IMR-90 (cell line): ENCODE measurements at regions not wholly inside any gene's neighbourhood (a gene's known extent, or its start where the extent isn't known, plus 50 kb on each side); places are given as distances from the start of the nearest gene placed in this dataset.

Experiments
- ATAC-seq: fragments of 200-7000 bp; cut with Tn5 transposase; 2 replicates; pipeline ENCODE4 v1.9.1; 2020; ENCODE audit warnings: low read depth, mild to moderate bottlenecking, moderate library complexity
- BruUV-seq: library from RNA; stranded (reverse); fragments of 400-500 nt; replicated peaks from 2 replicates; lab custom pipeline; 2021; lab: Mats Ljungman, UMichigan
- CTCF ChIA-PET: fragments of 300-600 bp; formaldehyde crosslinking; extraction: SDS; loops from one replicate; lab custom pipeline; 2021; ENCODE audit warnings: antibody characterized with exemption; lab: Yijun Ruan, JAX
- POLR2A ChIA-PET: fragments of 300-600 bp; sonication (Branson Sonifier 250); formaldehyde crosslinking; loops from one replicate; lab custom pipeline; 2022; ENCODE audit warnings: antibody characterized with exemption; ENCODE audit not compliant: unreplicated experiment; lab: Charles Lee
- DNase-seq: peaks from one replicate; pipeline ENCODE4 v3.0.0; 2013
- H2AFZ ChIP-seq: replicated peaks from 2 replicates; pipeline ENCODE3; 2013; ENCODE audit warnings: low read length, mild to moderate bottlenecking; ENCODE audit not compliant: poor library complexity
- H2AK5ac ChIP-seq: 2 replicates; pipeline ENCODE4 v1.6.1; 2013; ENCODE audit warnings: low read depth, low read length, inconsistent platforms
- H2AK9ac ChIP-seq: replicated peaks from 2 replicates; pipeline ENCODE3; 2013; ENCODE audit warnings: mild to moderate bottlenecking, low read depth, low read length, moderate library complexity; ENCODE audit not compliant: poor library complexity
- H2BK120ac ChIP-seq: 2 replicates; pipeline ENCODE4 v1.6.1; 2013; ENCODE audit warnings: low read depth, low read length, inconsistent platforms
- H2BK15ac ChIP-seq: 3 replicates; pipeline ENCODE4 v1.6.1; 2013; ENCODE audit warnings: low read depth, low read length, inconsistent platforms
- H2BK20ac ChIP-seq: 2 replicates; pipeline ENCODE4 v1.6.1; 2013; ENCODE audit warnings: low read depth, mild to moderate bottlenecking, inconsistent platforms, low read length, moderate library complexity
- H2BK5ac ChIP-seq: 2 replicates; pipeline ENCODE4 v1.6.1; 2013; ENCODE audit warnings: mild to moderate bottlenecking, low read depth, low read length, inconsistent platforms; ENCODE audit not compliant: poor library complexity, severe bottlenecking
- H3K14ac ChIP-seq: replicated peaks from 2 replicates; pipeline ENCODE4 v1.6.1; 2013; ENCODE audit warnings: low read depth, low read length, inconsistent platforms
- H3K18ac ChIP-seq: 2 replicates; pipeline ENCODE4 v1.6.1; 2013; ENCODE audit warnings: low read depth, low read length, control low read depth
- H3K23ac ChIP-seq: 2 replicates; pipeline ENCODE4 v1.6.1; 2013; ENCODE audit warnings: low read depth, low read length, inconsistent platforms
- H3K27ac ChIP-seq: 2 replicates; pipeline ENCODE4 v1.5.1; 2013; ENCODE audit warnings: mild to moderate bottlenecking, control low read depth, low read length; ENCODE audit not compliant: insufficient read depth
- H3K27me3 ChIP-seq: 2 replicates; pipeline ENCODE4 v1.6.1; 2013; ENCODE audit warnings: low read length; ENCODE audit not compliant: control insufficient read depth, insufficient read depth
- H3K36me3 ChIP-seq: 2 replicates; pipeline ENCODE4 v1.6.1; 2013; ENCODE audit warnings: low read length, mixed read lengths; ENCODE audit not compliant: control insufficient read depth, insufficient read depth
- H3K4ac ChIP-seq: 2 replicates; pipeline ENCODE4 v1.6.1; 2013; ENCODE audit warnings: low read depth, low read length, inconsistent platforms
- H3K4me1 ChIP-seq: 2 replicates; pipeline ENCODE4 v1.6.1; 2013; ENCODE audit warnings: low read length, mixed read lengths; ENCODE audit not compliant: control insufficient read depth, insufficient read depth
- H3K4me2 ChIP-seq: 2 replicates; pipeline ENCODE4 v1.6.1; 2013; ENCODE audit warnings: low read depth, mild to moderate bottlenecking, control low read depth, low read length, moderate library complexity
- H3K4me3 ChIP-seq: 2 replicates; pipeline ENCODE4 v1.5.1; 2013; ENCODE audit warnings: low read depth, mild to moderate bottlenecking, control low read depth, low read length, moderate library complexity; ENCODE audit not compliant: insufficient read depth
- H3K56ac ChIP-seq: 2 replicates; pipeline ENCODE4 v1.6.1; 2013; ENCODE audit warnings: low read length, inconsistent platforms; ENCODE audit not compliant: insufficient read depth; ENCODE audit errors: extremely low read depth
- H3K79me1 ChIP-seq, 2 experiments: 2 replicates each; pipeline ENCODE4 v1.6.1; 2013; ENCODE audit warnings: low read length in 2 of 2, inconsistent platforms in 1 of 2, low read depth in 1 of 2
- H3K9ac ChIP-seq: 2 replicates; pipeline ENCODE4 v1.6.1; 2013; ENCODE audit warnings: low read depth, low read length, control low read depth
- H3K9me1 ChIP-seq: 2 replicates; pipeline ENCODE4 v1.6.1; 2013; ENCODE audit warnings: low read length, inconsistent platforms; ENCODE audit not compliant: insufficient read depth
- H3K9me3 ChIP-seq: 2 replicates; pipeline ENCODE4 v1.6.1; 2013; ENCODE audit warnings: low read length; ENCODE audit not compliant: control insufficient read depth, insufficient read depth
- H4K20me1 ChIP-seq: 2 replicates; pipeline ENCODE4 v1.6.1; 2013; ENCODE audit warnings: low read length, inconsistent platforms; ENCODE audit not compliant: insufficient read depth
- H4K5ac ChIP-seq: 2 replicates; pipeline ENCODE4 v1.6.1; 2013; ENCODE audit warnings: mild to moderate bottlenecking, low read depth, low read length, control low read depth
- H4K8ac ChIP-seq, 2 experiments: 2 replicates each; pipeline ENCODE4 v1.6.1; 2013; ENCODE audit warnings: low read depth in 2 of 2, low read length in 2 of 2, control low read depth in 1 of 2, inconsistent platforms in 1 of 2
- H4K91ac ChIP-seq: 2 replicates; pipeline ENCODE4 v1.6.1; 2013; ENCODE audit warnings: low read depth, low read length, inconsistent platforms; ENCODE audit not compliant: insufficient read depth
- BHLHE40 ChIP-seq: fragments of 150-350 bp; IDR thresholded peaks from 2 replicates; pipeline ENCODE4 v1.6.1; 2016; ENCODE audit warnings: mild to moderate bottlenecking, low read depth, low read length
- CEBPB ChIP-seq: IDR thresholded peaks from 2 replicates; pipeline ENCODE4 v1.6.1; 2012; ENCODE audit warnings: low read depth, low read length, improper control_type of control experiment
- CHD1 ChIP-seq: IDR thresholded peaks from 2 replicates; pipeline ENCODE4 v1.6.1; 2012; ENCODE audit warnings: low read depth, low read length, improper control_type of control experiment
- FOS ChIP-seq: fragments of 150-350 bp; IDR thresholded peaks from 2 replicates; pipeline ENCODE4 v1.6.1; 2016; ENCODE audit warnings: low read depth, low read length
- MAFK ChIP-seq: IDR thresholded peaks from 2 replicates; pipeline ENCODE4 v1.6.1; 2012; ENCODE audit warnings: low read depth, low read length, improper control_type of control experiment
- MAZ ChIP-seq: IDR thresholded peaks from 2 replicates; pipeline ENCODE4 v1.6.1; 2012; ENCODE audit warnings: low read depth, mild to moderate bottlenecking, low read length, improper control_type of control experiment, moderate library complexity, borderline replicate concordance
- MXI1 ChIP-seq: IDR thresholded peaks from 2 replicates; pipeline ENCODE4 v1.6.1; 2012; ENCODE audit warnings: low read depth, mild to moderate bottlenecking, low read length, moderate library complexity, borderline replicate concordance
- NFE2L2 ChIP-seq: fragments of 150-350 bp; IDR thresholded peaks from 2 replicates; pipeline ENCODE4 v1.6.1; 2016; ENCODE audit warnings: low read depth, mild to moderate bottlenecking, low read length
- POLR2A ChIP-seq: IDR thresholded peaks from 2 replicates; pipeline ENCODE4 v1.6.1; 2012; ENCODE audit warnings: mild to moderate bottlenecking, low read depth, low read length
- RAD21 ChIP-seq: IDR thresholded peaks from 2 replicates; pipeline ENCODE4 v1.6.1; 2012; ENCODE audit warnings: low read length, improper control_type of control experiment
- RCOR1 ChIP-seq: IDR thresholded peaks from 2 replicates; pipeline ENCODE4 v1.6.1; 2012; ENCODE audit warnings: mild to moderate bottlenecking, low read length, improper control_type of control experiment; ENCODE audit not compliant: insufficient replicate concordance
- RFX5 ChIP-seq: IDR thresholded peaks from 2 replicates; pipeline ENCODE4 v1.8.0; 2012; ENCODE audit warnings: low read depth, mild to moderate bottlenecking, low read length, moderate library complexity
- SMC3 ChIP-seq: fragments of 150-350 bp; IDR thresholded peaks from 2 replicates; pipeline ENCODE4 v1.6.1; 2016; ENCODE audit warnings: low read depth, mild to moderate bottlenecking, antibody characterized with exemption, low read length, moderate library complexity
- WGBS, 2 experiments: methylation state at CpG; one replicate each; pipeline versions ENCODE4 v1.1.5 to v1.1.7; 2013; ENCODE audit warnings: missing lambda C conversion rate in 2 of 2; ENCODE audit not compliant: insufficient read length in 1 of 2; ENCODE audit errors: extremely low coverage in 2 of 2; 5-methylcytosine and 5-hydroxymethylcytosine counted together
- dilution Hi-C: fragments of 300-500 bp; cut with HindIII; formaldehyde crosslinking; loops from one replicate; pipeline ENCODE4 v1.14.3; 2018; ENCODE audit warnings: low sequenced_read_pairs; ENCODE audit not compliant: unreplicated experiment
- in situ Hi-C: fragments of 300-500 bp; cut with MboI; formaldehyde crosslinking; loops from 3 replicates; pipeline ENCODE4 v1.14.3; 2019; ENCODE audit warnings: low sequenced_read_pairs, inconsistent platforms, mixed read lengths
- intact Hi-C: fragments of 100-400 bp; cut with micrococcal nuclease; formaldehyde crosslinking; loops from 2 replicates; pipeline ENCODE4 v1.10.0; 2022
- TF ChIP-seq, protein P1 (sequence below): conservative IDR thresholded peaks from 2 replicates; pipeline ENCODE4 v1.5.1; 2012; ENCODE audit warnings: mild to moderate bottlenecking, low read depth, low read length, improper control_type of control experiment
- TF ChIP-seq, protein P2 (sequence below): fragments of 150-350 bp; IDR thresholded peaks from 2 replicates; pipeline ENCODE4 v1.6.1; 2017; ENCODE audit warnings: mild to moderate bottlenecking, antibody characterized with exemption, low read length, low read depth
- TF ChIP-seq, protein P3 (sequence below): fragments of 150-350 bp; IDR thresholded peaks from 2 replicates; pipeline ENCODE4 v1.6.1; 2016; ENCODE audit warnings: low read depth, mild to moderate bottlenecking, low read length, moderate library complexity, borderline replicate concordance

DNA sequence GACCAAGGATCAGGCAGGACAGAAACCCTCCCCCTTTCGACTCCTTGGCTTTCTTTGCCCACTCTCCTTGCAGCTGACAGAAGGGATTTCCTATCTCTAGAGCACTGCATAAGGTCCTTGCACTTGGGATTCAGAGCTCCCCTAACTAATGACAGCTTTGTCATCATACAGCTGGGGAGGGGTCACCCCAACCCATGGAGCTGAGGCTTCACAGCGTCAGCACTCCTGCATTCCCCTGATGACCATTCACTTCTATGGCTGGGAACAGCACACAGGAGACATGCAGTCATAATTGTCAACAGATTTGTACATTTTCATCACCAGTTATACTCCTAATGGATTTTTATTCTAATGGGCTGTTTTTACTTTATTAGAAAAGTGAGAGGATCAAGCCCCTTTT is 161.7 kb upstream of the C1orf87 start:
- no CpG with 5 or more reads among the region's 2 CpGs for WGBS, 2 experiments
- no peak overlapping the region for H3K18ac ChIP-seq

More for the DNA sequence above, 161.7 kb upstream of the C1orf87 start:
- Histone ChIP-seq H3K4me3 (no peak overlapping the region), H2BK5ac (no peak overlapping the region), H2AFZ (no peak overlapping the region), H4K20me1 (no peaks in the 10 kb centered on the region), H3K9ac (no peak overlapping the region), H2AK9ac (no peak overlapping the region), H3K79me1 (no peaks in the 10 kb centered on the region), H4K8ac (no peak overlapping the region), H2BK15ac (no peak overlapping the region), H3K14ac (no peak overlapping the region), H3K4me2 (no peak overlapping the region), H3K27ac (no peak overlapping the region), H3K36me3 (no peaks in the 10 kb centered on the region), H3K9me3 (no peaks in the 10 kb centered on the region), H2BK120ac (no peak overlapping the region), H3K23ac (no peak overlapping the region), H3K27me3 (no peaks in the 10 kb centered on the region), H2AK5ac (no peak overlapping the region), H3K4me1 (no peaks in the 10 kb centered on the region), H3K56ac (no peak overlapping the region), H3K4ac (no peak overlapping the region), H4K5ac (no peak overlapping the region), H4K91ac (no peak overlapping the region), H2BK20ac (no peak overlapping the region), H3K9me1 (no peaks in the 10 kb centered on the region)
- POLR2A ChIA-PET = no interaction called here
- in situ Hi-C loops = no loop called here
- ATAC-seq = no peak
- CTCF ChIA-PET = no interaction called here
- intact Hi-C loops = no loop called here
- BruUV-seq = no TSS peak
- dilution Hi-C loops = no loop called here
- TF ChIP-seq MAZ = no peak
- TF ChIP-seq, protein P1, sequence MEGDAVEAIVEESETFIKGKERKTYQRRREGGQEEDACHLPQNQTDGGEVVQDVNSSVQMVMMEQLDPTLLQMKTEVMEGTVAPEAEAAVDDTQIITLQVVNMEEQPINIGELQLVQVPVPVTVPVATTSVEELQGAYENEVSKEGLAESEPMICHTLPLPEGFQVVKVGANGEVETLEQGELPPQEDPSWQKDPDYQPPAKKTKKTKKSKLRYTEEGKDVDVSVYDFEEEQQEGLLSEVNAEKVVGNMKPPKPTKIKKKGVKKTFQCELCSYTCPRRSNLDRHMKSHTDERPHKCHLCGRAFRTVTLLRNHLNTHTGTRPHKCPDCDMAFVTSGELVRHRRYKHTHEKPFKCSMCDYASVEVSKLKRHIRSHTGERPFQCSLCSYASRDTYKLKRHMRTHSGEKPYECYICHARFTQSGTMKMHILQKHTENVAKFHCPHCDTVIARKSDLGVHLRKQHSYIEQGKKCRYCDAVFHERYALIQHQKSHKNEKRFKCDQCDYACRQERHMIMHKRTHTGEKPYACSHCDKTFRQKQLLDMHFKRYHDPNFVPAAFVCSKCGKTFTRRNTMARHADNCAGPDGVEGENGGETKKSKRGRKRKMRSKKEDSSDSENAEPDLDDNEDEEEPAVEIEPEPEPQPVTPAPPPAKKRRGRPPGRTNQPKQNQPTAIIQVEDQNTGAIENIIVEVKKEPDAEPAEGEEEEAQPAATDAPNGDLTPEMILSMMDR = no peak
- no peak for TF ChIP-seq NFE2L2
- TF ChIP-seq RAD21 = no peak
- TF ChIP-seq FOS = no peak
- no peak for TF ChIP-seq RCOR1
- TF ChIP-seq, protein P2, sequence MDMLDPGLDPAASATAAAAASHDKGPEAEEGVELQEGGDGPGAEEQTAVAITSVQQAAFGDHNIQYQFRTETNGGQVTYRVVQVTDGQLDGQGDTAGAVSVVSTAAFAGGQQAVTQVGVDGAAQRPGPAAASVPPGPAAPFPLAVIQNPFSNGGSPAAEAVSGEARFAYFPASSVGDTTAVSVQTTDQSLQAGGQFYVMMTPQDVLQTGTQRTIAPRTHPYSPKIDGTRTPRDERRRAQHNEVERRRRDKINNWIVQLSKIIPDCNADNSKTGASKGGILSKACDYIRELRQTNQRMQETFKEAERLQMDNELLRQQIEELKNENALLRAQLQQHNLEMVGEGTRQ = no peak
- no peak for TF ChIP-seq MXI1
- TF ChIP-seq SMC3 = no peak
- TF ChIP-seq, protein P3, sequence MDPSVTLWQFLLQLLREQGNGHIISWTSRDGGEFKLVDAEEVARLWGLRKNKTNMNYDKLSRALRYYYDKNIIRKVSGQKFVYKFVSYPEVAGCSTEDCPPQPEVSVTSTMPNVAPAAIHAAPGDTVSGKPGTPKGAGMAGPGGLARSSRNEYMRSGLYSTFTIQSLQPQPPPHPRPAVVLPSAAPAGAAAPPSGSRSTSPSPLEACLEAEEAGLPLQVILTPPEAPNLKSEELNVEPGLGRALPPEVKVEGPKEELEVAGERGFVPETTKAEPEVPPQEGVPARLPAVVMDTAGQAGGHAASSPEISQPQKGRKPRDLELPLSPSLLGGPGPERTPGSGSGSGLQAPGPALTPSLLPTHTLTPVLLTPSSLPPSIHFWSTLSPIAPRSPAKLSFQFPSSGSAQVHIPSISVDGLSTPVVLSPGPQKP = no peak
- TF ChIP-seq CEBPB = no peak
- TF ChIP-seq CHD1 = no peak
- no peak for TF ChIP-seq RFX5
- TF ChIP-seq POLR2A = no peak
- no peak for TF ChIP-seq BHLHE40
- no peak for TF ChIP-seq MAFK
- DNase-seq = no peak
